Pancreas (tissue), 10 donors: ENCODE measurements at regions not wholly inside any gene's neighbourhood (a gene's known extent, or its start where the extent isn't known, plus 50 kb on each side); places are given as distances from the start of the nearest gene placed in this dataset.

ENCODE experiments used
- ATAC-seq, 4 donors: fragments of 200-7000 bp; cut with Tn5 transposase; one replicate each; pipeline versions ENCODE4 v1.8.0 to v1.9.1; 2020; ENCODE audit warnings: mild to moderate bottlenecking in 4 of 4, moderate library complexity in 4 of 4
- DNase-seq, 6 donors: peaks; one replicate each; pipeline ENCODE4 v3.0.0-alpha.2; 2020
- FAIRE-seq: peaks from 2 replicates; lab custom pipeline; 2012; peaks lifted over from hg19 to GRCh38; lab: Jason Lieb, UNC
- H3K27ac ChIP-seq, 4 donors: fragments of 200-600 bp; sonication (generic); 1 replicate in 3 of 4; 2 replicates in 1 of 4; pipeline versions ENCODE4 v1.5.0 to v1.8.0; 2020
- H3K27me3 ChIP-seq, 4 donors: fragments of 200-600 bp; one replicate each; pipeline ENCODE4 v1.8.0; 2021
- H3K36me3 ChIP-seq, 3 donors: fragments of 200-600 bp; sonication (generic) in 1 of 3; one replicate each; pipeline versions ENCODE4 v1.5.0 to v1.8.0; 2020 to 2021
- H3K4me1 ChIP-seq, 3 donors: fragments of 200-600 bp; one replicate each; pipeline ENCODE4 v1.8.0; 2021
- H3K4me3 ChIP-seq, 4 donors: fragments of 200-600 bp; sonication (generic) in 2 of 4; one replicate each; pipeline versions ENCODE4 v1.5.0 to v1.8.0; 2020 to 2021
- H3K9me3 ChIP-seq, 4 donors: fragments of 200-600 bp; one replicate each; pipeline ENCODE4 v1.8.0; 2021
- WGBS, 2 donors: extraction: QIAGEN DNeasy Blood & Tissue Kit; methylation state at CpG; one replicate each; pipeline ENCODE4 v1.1.7; 2013; 5-methylcytosine and 5-hydroxymethylcytosine counted together
- intact Hi-C, 3 donors: fragments of 100-400 bp; cut with DNase I; formaldehyde crosslinking; loops; one replicate each; pipeline versions ENCODE4 v1.11.1 to v1.14.2; 2022
- TF ChIP-seq, protein P1 (sequence below), 4 donors: fragments of 200-600 bp; sonication (generic) in 3 of 4; IDR thresholded peaks; one replicate each; pipeline versions ENCODE4 v1.5.0 to v1.8.0; 2021; ENCODE audit warnings: antibody characterized with exemption in 4 of 4
- donor health status: healthy with polysubstance abuse.
- donor health status: DM: no; HTN: no; CAD: no; lungs with moderate emphysema.
- donor health status: DM: no; HTN: no; CAD: no.
- donor health status: control.
- donor health status: control.
- donor health status: Bipolar disorder and iron deficiency.
- donor health status: DM: yes; HTN: yes; CAD: no.
- donor health status: DM: no; HTN: no; CAD: no.
- donor health status: DM: no; HTN: no; CAD: no.
- donor health status: DM: yes; HTN: yes; CAD: no.

DNA sequence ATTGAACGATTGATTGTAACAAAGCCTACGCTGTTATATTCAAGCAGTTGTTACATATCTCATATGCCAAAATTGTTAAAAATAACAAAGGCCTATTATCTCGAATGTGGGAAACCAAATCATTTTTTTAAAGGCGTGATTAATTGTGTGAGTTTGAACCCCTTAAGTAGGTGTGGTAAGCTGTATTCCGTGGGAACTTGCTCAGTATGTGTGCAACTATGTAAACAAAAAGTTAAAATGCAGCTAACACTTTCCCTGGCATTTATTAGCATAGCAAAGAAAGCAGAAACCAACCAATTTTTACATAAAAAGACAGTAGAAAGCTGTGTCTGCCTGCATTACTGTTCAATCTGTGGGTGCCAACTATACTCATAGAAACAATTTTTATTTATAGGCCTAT, 166.0 kb upstream of the HAND2 start:
- no peaks in the 10 kb centered on the region for H3K27me3 ChIP-seq
- ATAC-seq = peak; percentile 89 to 95 (median 95)
- H3K4me3 ChIP-seq = no peak overlapping the region
- WGBS, 2 donors = 10 to 12% methylated on average over 5 of the region's 5 CpGs
- peak in 2 of 6 donors; percentile 11 to 40 for DNase-seq
- peak overlapping the region in 3 of 4 donors; percentile 44 to 73 (median 62) for H3K27ac ChIP-seq
- intact Hi-C loops = no loop called here
- TF ChIP-seq, protein P1, sequence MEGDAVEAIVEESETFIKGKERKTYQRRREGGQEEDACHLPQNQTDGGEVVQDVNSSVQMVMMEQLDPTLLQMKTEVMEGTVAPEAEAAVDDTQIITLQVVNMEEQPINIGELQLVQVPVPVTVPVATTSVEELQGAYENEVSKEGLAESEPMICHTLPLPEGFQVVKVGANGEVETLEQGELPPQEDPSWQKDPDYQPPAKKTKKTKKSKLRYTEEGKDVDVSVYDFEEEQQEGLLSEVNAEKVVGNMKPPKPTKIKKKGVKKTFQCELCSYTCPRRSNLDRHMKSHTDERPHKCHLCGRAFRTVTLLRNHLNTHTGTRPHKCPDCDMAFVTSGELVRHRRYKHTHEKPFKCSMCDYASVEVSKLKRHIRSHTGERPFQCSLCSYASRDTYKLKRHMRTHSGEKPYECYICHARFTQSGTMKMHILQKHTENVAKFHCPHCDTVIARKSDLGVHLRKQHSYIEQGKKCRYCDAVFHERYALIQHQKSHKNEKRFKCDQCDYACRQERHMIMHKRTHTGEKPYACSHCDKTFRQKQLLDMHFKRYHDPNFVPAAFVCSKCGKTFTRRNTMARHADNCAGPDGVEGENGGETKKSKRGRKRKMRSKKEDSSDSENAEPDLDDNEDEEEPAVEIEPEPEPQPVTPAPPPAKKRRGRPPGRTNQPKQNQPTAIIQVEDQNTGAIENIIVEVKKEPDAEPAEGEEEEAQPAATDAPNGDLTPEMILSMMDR (IDR thresholded peaks at IDR 0.05) = no peak
- H3K9me3 ChIP-seq = no peaks in the 10 kb centered on the region
- no peaks in the 10 kb centered on the region for H3K36me3 ChIP-seq
- H3K4me1 ChIP-seq = peaks cover 13 to 17% (median 16%) of the 10 kb centered on the region in 3 donors
- no peak for FAIRE-seq

DNA sequence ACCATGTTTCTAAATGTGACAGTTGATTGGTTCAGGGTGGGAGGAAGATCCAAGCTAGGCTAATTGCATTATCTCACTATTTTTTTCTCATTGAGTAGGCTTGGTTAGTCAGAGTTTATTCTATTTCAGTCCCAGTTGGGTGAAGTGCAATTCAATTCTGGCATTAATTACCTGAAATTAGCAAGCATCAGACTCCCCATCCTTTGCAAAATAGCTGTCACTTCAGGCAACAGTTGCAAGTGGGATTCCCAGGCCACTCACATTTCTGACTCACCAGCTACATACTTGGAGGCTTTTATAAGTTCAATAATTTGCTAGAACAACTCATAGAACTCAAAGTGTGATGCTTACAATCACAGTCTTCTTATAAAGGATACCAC, 155.8 kb upstream of the HAND2 start:
- no peak overlapping the region for H3K27ac ChIP-seq
- H3K27me3 ChIP-seq = no peaks in the 10 kb centered on the region
- no peak for DNase-seq
- TF ChIP-seq, protein P1 (IDR thresholded peaks at IDR 0.05) = no peak
- H3K4me1 ChIP-seq = no peaks in the 10 kb centered on the region
- H3K4me3 ChIP-seq = no peak overlapping the region
- H3K36me3 ChIP-seq = no peaks in the 10 kb centered on the region
- intact Hi-C loops = no loop called here
- no peak for ATAC-seq
- no peaks in the 10 kb centered on the region for H3K9me3 ChIP-seq
- no peak for FAIRE-seq

GRCh38 chr4:173685165-173685830, 155.3 kb upstream of the HAND2 start:
- no peak overlapping the region for H3K27ac ChIP-seq
- no peaks in the 10 kb centered on the region for H3K4me1 ChIP-seq
- DNase-seq = no peak
- ATAC-seq = no peak
- no peaks in the 10 kb centered on the region for H3K27me3 ChIP-seq
- 84 to 89% methylated on average over 9 of the region's 9 CpGs for WGBS, 2 donors
- TF ChIP-seq, protein P1 (IDR thresholded peaks at IDR 0.05) = no peak
- FAIRE-seq = no peak
- H3K4me3 ChIP-seq = no peak overlapping the region
- intact Hi-C loops = no loop called here
- no peaks in the 10 kb centered on the region for H3K9me3 ChIP-seq
- H3K36me3 ChIP-seq = no peaks in the 10 kb centered on the region

DNA sequence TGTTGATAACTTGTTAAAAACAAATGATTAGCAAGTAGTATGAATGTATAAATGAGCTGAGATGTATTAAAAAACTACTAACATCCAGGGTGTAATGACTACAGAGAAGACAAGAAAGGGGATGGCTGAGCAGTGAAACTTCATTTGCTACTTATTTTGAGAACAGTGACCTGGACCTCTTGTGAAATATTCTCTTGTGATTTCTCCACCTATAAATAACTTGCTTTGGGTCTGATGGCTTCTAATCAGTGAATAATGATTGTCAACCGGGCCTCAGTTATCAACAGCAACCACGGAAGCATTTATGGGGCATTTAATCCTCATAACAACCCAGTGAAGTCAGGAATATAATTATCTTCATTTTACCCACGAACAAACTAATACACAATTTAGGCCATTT, 154.2 kb upstream of the HAND2 start:
- TF ChIP-seq, protein P1 (IDR thresholded peaks at IDR 0.05) = no peak
- no peaks in the 10 kb centered on the region for H3K27me3 ChIP-seq
- ATAC-seq = no peak
- no peak for DNase-seq
- H3K36me3 ChIP-seq = no peaks in the 10 kb centered on the region
- no peaks in the 10 kb centered on the region for H3K9me3 ChIP-seq
- H3K27ac ChIP-seq = no peak overlapping the region
- intact Hi-C loops = no loop called here
- H3K4me1 ChIP-seq = peaks cover 0 to 3% (median 0%) of the 10 kb centered on the region in 3 donors
- 29 to 44% methylated on average over 3 of the region's 3 CpGs for WGBS, 2 donors
- no peak for FAIRE-seq
- H3K4me3 ChIP-seq = no peak overlapping the region

GRCh38 chr4:173682609-173683008, 152.6 kb upstream of the HAND2 start:
- no peak for ATAC-seq
- Histone ChIP-seq H3K4me1 (peaks cover 0 to 3% (median 0%) of the 10 kb centered on the region in 3 donors), H3K36me3 (no peaks in the 10 kb centered on the region), H3K27me3 (no peaks in the 10 kb centered on the region), H3K9me3 (no peaks in the 10 kb centered on the region), H3K27ac (no peak overlapping the region), H3K4me3 (no peak overlapping the region)
- TF ChIP-seq, protein P1 (IDR thresholded peaks at IDR 0.05) = no peak
- intact Hi-C loops = no loop called here
- no peak for DNase-seq
- 71 to 93% methylated on average over 2 of the region's 2 CpGs for WGBS, 2 donors
- no peak for FAIRE-seq
